Suppressor macrophage treated with lipopolysaccharide for 1 hour (primary cell): ENCODE measurements at regions not wholly inside any gene's neighbourhood (a gene's known extent, or its start where the extent isn't known, plus 50 kb on each side); places are given as distances from the start of the nearest gene placed in this dataset.

Source experiments
- DNase-seq, 3 donors: peaks; one replicate each; pipeline ENCODE4 v3.0.0-alpha.2; 2020 to 2022

GRCh38 chr2:61721382-61721781 lies 132.5 kb downstream of the FAM161A start:
- DNase-seq: no peak

DNA sequence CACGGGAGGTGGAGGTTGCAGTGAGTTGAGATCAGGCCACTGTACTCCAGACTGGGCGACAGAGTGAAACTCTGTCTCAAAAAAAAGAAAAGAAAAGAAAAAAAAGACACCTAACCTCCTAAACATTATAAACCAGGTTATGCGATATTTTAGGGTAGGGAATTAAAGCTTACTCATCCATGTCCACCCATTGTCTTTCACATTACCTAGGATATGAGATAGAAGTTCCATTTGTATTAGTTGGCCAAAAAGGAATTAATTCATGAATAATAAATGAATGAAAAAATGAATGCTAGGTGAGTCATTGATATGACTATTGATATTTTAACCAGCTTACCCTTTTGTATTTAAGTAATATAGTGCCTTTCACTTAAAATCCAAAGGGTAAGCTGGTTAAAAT lies 132.9 kb downstream of the FAM161A start:
- DNase-seq: no peak

- no peak for DNase-seq
Measured at GRCh38 chr2:61718965-61719364, 134.9 kb downstream of the FAM161A start.

- DNase-seq: no peak
Measured at GRCh38 chr2:61715506-61715905, 138.4 kb downstream of the FAM161A start.

DNA sequence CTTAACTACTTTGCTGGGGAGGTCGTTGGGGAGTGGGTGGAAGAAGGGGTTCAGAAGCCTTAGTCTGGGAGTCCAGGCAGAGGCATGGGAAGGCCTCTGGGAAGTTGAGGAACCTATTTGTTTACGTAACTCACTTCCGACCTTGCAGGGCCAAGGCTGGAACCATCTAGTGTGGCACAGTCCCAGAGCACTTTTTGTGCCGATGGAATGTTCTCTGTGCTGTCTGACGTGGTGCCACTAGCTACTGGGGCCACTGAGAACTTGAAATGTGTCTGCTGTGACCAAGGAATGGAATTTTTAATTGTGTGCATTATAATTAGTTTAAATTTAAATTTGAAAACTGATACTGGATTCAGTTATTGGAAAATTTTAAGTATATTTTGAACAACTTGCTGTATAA lies 139.7 kb downstream of the FAM161A start:
- no peak for DNase-seq

DNA sequence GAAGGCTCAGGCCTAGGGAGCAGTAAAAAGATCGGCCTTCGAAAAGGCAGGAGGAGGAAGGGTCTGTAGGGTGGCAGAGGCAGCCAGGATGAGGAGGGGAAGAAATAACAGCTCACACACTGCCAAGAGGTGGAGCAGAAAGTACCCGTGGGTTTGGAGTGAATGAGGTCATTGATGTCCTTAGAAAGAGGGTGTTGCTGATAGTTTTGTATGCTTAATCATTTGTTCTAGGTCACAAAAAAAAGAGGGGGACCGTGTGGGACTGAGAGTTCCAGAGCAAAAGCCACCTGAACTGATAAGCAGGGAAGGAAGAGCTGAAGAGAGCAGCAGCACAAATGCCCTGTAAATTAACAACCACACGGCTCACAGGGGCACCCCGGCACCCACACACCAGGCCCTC lies 140.4 kb downstream of the FAM161A start:
- peak in 1 of 3 donors; percentile 5 for DNase-seq

GRCh38 chr2:61712060-61712459 lies 141.8 kb downstream of the FAM161A start:
- DNase-seq: no peak

- DNase-seq: no peak
Measured at GRCh38 chr2:61710711-61711110, 143.1 kb downstream of the FAM161A start.

- DNase-seq: no peak
Measured at GRCh38 chr2:61707984-61708852, 145.6 kb downstream of the FAM161A start.

GRCh38 chr2:61705625-61706024 lies 148.2 kb downstream of the FAM161A start:
- DNase-seq: no peak

GRCh38 chr2:61704364-61704763 lies 149.5 kb downstream of the FAM161A start:
- DNase-seq: no peak

DNA sequence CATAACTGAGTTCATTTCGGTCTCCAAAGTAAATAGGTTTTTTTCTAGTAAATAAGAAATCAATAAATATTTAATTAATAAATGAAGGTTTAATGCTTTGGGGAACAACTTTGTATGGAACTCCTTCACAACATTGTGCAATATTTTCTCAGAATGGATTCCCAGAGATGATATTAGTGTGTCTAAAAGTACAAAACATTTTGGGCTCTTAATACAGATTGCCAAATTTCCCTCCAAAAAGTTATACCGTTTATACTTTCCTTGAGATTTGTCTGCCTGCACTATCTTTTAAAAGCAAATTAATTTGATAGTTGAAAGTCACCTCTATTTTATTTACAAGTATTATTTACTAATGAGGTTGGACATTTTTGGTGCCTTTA lies 151.8 kb downstream of the FAM161A start:
- no peak for DNase-seq

DNA sequence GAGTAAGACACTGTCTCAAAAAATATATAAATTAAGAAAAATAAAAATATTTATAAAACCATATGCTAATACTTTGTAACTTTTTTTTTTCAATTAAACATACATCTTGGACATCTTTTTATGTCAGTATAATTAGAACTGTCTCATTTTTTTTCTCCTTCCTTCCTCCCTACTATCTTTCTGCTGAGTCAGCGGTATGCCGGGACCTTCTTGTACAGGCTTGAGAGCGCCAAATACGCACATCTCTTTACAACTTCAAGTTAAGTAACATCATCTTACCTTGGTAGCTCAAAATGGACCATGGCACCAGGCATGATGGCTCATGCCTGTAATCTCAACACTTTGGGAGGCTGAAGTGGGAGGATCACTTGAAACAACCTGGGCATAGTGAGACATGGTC lies 153.4 kb downstream of the FAM161A start:
- DNase-seq: no peak

DNA sequence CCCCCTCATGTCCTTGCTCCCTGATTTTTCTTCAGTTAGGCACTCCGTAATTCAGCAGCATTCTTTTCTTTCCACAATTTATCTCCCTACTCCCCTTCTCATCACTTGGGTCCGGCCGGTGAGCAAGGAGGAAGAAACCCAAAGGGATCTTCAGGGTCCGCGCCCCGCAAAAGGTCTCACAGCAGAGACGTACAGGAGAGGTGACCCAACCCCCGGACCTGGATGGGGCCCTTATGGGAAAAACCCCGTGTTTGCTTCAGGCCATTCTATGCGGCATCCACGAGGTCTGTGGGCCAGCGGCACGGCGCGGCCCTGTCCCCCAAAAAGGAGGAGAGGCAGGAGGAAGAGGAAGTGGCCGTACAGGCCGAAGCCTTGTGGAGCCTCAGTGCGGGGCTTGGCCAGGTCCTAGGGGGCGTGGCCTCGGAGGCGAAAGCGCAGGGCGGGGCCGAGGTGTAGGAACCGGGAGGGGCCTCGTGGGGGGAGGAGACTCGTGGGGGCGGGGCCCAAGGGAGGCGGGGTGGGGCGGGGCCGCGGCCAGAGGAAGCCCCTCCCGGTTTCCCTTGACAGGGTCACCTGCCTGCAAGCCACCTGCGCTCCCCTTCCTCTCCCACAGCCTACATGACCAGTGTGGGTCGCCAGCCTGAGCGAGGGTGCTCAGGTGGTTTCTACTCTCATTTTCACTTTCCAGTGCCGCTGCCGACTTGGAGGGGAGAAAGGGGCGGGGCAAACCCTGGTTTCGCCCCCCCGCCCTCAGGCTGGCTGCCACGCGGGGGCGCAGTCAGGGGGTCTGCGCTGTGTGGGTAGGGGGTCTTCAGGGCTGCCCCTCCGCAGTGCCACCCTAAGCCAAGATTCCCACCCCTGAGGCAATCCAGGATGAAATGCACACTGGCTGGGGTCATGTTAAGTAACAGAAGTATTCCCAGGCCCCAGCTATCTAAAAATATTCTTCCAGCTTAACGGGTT lies 156.4 kb upstream of the XPO1 start:
- peak; percentile 95 to 99 (median 97) for DNase-seq

DNA sequence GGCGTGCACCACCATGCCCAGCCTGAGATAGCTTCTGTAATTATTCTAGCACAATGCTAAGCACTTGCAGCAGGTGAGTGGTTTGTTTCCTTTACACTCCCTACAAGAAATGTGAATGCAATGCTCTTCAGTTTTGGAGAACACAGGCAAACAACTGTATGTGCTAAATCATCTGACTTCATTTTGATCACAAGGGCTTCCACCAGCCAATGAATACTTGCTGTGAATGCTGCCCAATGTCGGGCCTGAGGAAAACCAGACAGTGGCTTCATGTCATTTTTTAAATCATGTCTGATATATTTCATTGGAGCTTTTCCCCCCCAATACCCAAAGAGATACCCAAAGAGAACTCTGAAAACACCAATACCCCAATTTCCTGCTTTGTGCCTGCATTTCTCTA lies 155.6 kb upstream of the XPO1 start:
- DNase-seq: no peak

DNA sequence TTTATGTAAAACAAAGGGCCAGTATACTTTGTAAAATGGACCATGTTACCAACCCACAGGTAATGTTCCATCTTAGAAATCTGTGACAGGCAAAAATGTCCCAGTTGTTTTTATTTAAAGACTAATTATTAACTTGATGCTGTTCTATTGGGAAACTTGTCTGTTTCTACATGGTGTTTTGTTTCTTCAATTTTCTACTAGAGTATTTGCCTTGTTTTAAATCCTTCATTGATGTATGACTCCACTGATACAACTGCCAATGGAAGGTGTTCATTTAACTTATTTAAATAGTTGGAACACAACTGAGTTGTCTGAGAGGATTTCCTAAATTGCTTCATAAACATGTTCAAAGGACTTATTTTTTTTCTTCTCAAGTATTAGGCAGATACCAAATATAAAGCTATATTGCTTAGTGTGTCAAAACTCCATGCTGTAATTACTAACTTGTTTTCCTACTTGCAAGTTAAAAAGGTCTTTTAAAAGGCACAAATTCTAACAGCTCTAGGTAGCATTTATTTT lies 152.0 kb upstream of the XPO1 start:
- DNase-seq: peak; percentile 8 to 73 (median 55)

GRCh38 chr2:61689568-61689967 lies 151.4 kb upstream of the XPO1 start:
- DNase-seq: peak; percentile 67 to 93 (median 88)

- peak in 2 of 3 donors; percentile 45 to 51 for DNase-seq
Measured at GRCh38 chr2:61688369-61689334, 150.5 kb upstream of the XPO1 start.

DNA sequence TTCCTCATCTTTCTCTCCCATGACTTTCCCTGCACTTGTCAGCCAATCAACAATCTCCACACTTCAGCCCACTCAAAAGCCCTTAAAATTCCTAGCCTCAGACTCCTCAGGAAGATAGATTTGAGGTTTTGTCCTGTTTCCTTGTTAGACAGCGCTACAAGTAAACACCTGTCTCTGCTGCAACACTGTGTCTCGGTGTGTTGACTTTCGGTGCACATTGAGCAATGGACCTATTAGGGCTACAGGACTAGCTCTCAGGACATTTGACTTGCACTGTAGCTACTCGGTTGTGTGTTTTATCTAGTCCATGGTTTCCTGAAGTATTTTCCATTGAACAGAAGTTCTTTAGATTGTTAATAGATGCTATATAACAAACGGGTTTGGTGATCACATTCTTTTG lies 140.9 kb upstream of the XPO1 start:
- DNase-seq: no peak

- no peak for DNase-seq
Measured at GRCh38 chr2:61677942-61678341, 139.8 kb upstream of the XPO1 start.

DNA sequence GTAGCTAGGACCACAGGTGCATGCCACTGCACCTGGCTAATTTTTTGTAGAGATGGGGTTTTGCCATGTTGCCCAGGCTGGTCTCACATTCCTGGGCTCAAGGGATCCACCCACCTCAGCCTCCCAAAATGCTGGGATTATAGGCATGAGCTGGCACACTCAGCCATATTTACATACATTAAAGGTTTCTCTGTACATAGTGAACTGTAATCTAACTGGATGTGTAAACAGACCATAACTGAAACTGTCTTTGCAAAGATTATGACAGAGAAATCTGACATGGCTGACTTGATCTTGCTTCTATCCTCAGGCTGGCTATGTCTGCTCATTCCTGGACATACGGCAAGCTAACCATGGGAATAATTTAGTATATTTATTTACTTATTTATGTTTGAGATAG lies 139.2 kb upstream of the XPO1 start:
- DNase-seq: no peak

DNA sequence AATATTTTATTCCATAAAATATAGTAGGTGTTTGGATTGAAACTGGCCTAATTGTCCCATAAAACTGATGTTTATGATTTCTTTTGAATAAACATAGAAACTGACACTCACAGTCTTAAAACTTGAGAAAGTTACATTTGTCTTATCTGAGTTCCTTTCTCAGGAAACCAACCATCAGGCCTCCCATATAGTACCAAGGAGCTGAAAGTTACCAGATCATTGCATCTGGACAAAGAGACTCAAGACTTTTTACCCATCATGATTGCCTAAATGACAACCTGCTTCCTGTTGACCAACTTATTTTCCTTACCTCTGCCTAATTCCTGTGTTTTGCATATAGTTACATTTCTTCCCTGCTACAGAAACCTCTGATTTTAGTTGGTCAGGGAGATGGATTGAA lies 137.0 kb upstream of the XPO1 start:
- no peak for DNase-seq
